ENCODE measurements at regions not wholly inside any gene's neighbourhood (a gene's known extent, or its start where the extent isn't known, plus 50 kb on each side); places are given as distances from the start of the nearest gene placed in this dataset.

DNA sequence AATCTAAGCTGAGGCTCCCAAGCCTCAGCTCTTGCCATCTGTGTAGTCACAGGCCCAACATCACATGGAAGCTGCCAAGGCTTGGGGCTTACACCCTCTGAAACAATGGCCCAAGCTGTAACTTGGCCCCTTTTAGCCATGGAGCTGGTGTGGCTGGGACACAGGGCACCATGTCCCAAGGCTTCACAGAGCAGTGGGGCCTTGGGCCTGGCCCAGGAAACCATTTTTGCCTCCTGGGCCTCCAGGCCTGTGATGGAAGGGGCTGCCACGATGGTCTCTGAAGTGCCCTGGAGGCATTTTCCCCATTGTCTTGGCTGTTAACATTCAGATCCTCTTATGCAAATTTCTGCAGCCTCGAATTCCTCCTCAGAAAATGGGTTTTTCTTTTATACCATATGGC is 952.3 kb upstream of the GOT2 start:
- Histone ChIP-seq H3K9me3 (ENCODE audit: control insufficient read depth in 2 of 2, insufficient read depth in 1 of 2, low read depth in 1 of 2, low read length in 1 of 2) (peaks cover 0 to 12% of the 10 kb centered on the region in 2 donors), H3K27me3 (ENCODE audit: control insufficient read depth in 3 of 3, insufficient read depth in 3 of 3, low read length in 3 of 3) (no peaks in the 10 kb centered on the region), H3K4me1 (ENCODE audit: control insufficient read depth in 3 of 3, insufficient read depth in 2 of 3, low read depth in 1 of 3, low read length in 2 of 3) (no peaks in the 10 kb centered on the region), H3K4me3 (ENCODE audit: low read depth in 1 of 3, low read length in 3 of 3) (no peak overlapping the region), H3K36me3 (ENCODE audit: control insufficient read depth in 3 of 3, insufficient read depth in 2 of 3, low read depth in 1 of 3, low read length in 3 of 3) (no peaks in the 10 kb centered on the region), H3K27ac (ENCODE audit: low read depth in 1 of 3, low read length in 2 of 3) (no peak overlapping the region)
- DNase-seq (no peak), FAIRE-seq (no peak)
- WGBS, 3 donors = 25 to 62% (median 30%) methylated on average over 2 of the region's 2 CpGs

DNA sequence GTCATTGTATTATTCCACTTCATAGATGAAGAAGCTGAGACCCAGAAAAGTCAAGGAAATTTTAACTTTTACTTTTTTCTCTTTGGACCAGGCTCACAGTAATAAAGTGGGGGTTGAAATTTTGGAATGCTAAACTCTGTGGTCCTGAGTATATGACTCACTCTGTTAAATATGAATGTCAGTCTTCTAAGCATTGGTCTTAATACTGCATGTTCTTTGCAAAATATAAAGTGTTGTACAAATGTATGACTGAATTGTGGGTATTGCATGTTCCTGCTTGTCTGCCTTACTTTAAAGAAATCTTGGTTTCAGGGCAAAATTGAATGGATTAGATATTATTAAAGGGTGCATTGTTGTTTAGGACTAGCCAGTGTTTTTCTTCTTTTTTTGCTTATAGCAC is 950.8 kb upstream of the GOT2 start:
- no peak overlapping the region for H3K27ac ChIP-seq (ENCODE audit: low read depth in 1 of 3, low read length in 2 of 3)
- no peaks in the 10 kb centered on the region for H3K4me1 ChIP-seq (ENCODE audit: control insufficient read depth in 3 of 3, insufficient read depth in 2 of 3, low read depth in 1 of 3, low read length in 2 of 3)
- FAIRE-seq (no peak), DNase-seq (no peak)
- H3K4me3 ChIP-seq (ENCODE audit: low read depth in 1 of 3, low read length in 3 of 3) = no peak overlapping the region
- H3K36me3 ChIP-seq (ENCODE audit: control insufficient read depth in 3 of 3, insufficient read depth in 2 of 3, low read depth in 1 of 3, low read length in 3 of 3) = no peaks in the 10 kb centered on the region
- peaks cover 0 to 12% of the 10 kb centered on the region in 2 donors for H3K9me3 ChIP-seq (ENCODE audit: control insufficient read depth in 2 of 2, insufficient read depth in 1 of 2, low read depth in 1 of 2, low read length in 1 of 2)
- no peaks in the 10 kb centered on the region for H3K27me3 ChIP-seq (ENCODE audit: control insufficient read depth in 3 of 3, insufficient read depth in 3 of 3, low read length in 3 of 3)

GRCh38 chr16:59683709-59684108 is 949.6 kb upstream of the GOT2 start:
- Histone ChIP-seq H3K27me3 (ENCODE audit: control insufficient read depth in 3 of 3, insufficient read depth in 3 of 3, low read length in 3 of 3) (no peaks in the 10 kb centered on the region), H3K36me3 (ENCODE audit: control insufficient read depth in 3 of 3, insufficient read depth in 2 of 3, low read depth in 1 of 3, low read length in 3 of 3) (no peaks in the 10 kb centered on the region), H3K4me1 (ENCODE audit: control insufficient read depth in 3 of 3, insufficient read depth in 2 of 3, low read depth in 1 of 3, low read length in 2 of 3) (no peaks in the 10 kb centered on the region), H3K9me3 (ENCODE audit: control insufficient read depth in 2 of 2, insufficient read depth in 1 of 2, low read depth in 1 of 2, low read length in 1 of 2) (peaks cover 0 to 12% of the 10 kb centered on the region in 2 donors), H3K27ac (ENCODE audit: low read depth in 1 of 3, low read length in 2 of 3) (no peak overlapping the region), H3K4me3 (ENCODE audit: low read depth in 1 of 3, low read length in 3 of 3) (no peak overlapping the region)
- no peak for FAIRE-seq
- WGBS, 3 donors = 72 to 85% (median 81%) methylated on average over 1 of the region's 1 CpG
- DNase-seq = no peak

DNA sequence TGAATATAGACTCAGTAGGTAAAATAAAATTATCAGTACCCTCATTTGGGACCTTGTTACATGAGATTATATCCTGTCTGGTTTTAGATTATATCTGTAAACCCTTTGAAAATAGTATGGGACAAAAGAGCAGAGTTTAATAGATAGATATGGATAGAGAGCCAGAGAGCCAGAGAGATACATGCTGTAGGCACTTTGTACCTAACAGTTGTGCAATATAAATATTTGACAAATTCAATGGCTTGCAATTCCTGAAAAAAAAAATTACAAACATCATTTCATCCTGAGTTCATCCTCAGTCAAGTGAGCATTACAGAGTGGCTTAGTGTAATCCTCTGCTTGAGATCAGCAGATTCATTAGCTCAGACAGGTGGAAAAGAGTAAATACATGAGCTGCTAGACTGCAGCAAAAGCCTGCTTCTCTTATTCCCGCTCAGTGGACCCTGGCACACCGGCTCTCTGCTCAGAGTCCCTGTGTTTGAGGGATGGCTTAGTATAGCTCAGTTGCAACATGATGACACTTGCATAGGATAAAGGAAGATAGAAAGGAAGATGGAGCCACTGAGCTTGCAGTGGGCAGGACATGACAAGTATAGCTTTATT is 931.6 kb upstream of the GOT2 start:
- 72 to 84% (median 78%) methylated on average over 2 of the region's 2 CpGs for WGBS, 3 donors
- Histone ChIP-seq H3K4me1 (ENCODE audit: control insufficient read depth in 3 of 3, insufficient read depth in 2 of 3, low read depth in 1 of 3, low read length in 2 of 3) (no peaks in the 10 kb centered on the region), H3K36me3 (ENCODE audit: control insufficient read depth in 3 of 3, insufficient read depth in 2 of 3, low read depth in 1 of 3, low read length in 3 of 3) (no peaks in the 10 kb centered on the region), H3K9me3 (ENCODE audit: control insufficient read depth in 2 of 2, insufficient read depth in 1 of 2, low read depth in 1 of 2, low read length in 1 of 2) (peaks cover 0 to 2% of the 10 kb centered on the region in 2 donors), H3K4me3 (ENCODE audit: low read depth in 1 of 3, low read length in 3 of 3) (no peak overlapping the region), H3K27me3 (ENCODE audit: control insufficient read depth in 3 of 3, insufficient read depth in 3 of 3, low read length in 3 of 3) (no peaks in the 10 kb centered on the region), H3K27ac (ENCODE audit: low read depth in 1 of 3, low read length in 2 of 3) (no peak overlapping the region)
- FAIRE-seq = no peak
- DNase-seq = no peak

- no peaks in the 10 kb centered on the region for H3K27me3 ChIP-seq (ENCODE audit: control insufficient read depth in 3 of 3, insufficient read depth in 3 of 3, low read length in 3 of 3)
- FAIRE-seq (no peak), DNase-seq (no peak)
- H3K4me3 ChIP-seq (ENCODE audit: low read depth in 1 of 3, low read length in 3 of 3) = no peak overlapping the region
- 75 to 81% (median 78%) methylated on average over 3 of the region's 3 CpGs for WGBS, 3 donors
- no peak overlapping the region for H3K27ac ChIP-seq (ENCODE audit: low read depth in 1 of 3, low read length in 2 of 3)
- H3K36me3 ChIP-seq (ENCODE audit: control insufficient read depth in 3 of 3, insufficient read depth in 2 of 3, low read depth in 1 of 3, low read length in 3 of 3) = no peaks in the 10 kb centered on the region
- H3K9me3 ChIP-seq (ENCODE audit: control insufficient read depth in 2 of 2, insufficient read depth in 1 of 2, low read depth in 1 of 2, low read length in 1 of 2) = peaks cover 0 to 2% of the 10 kb centered on the region in 2 donors
- no peaks in the 10 kb centered on the region for H3K4me1 ChIP-seq (ENCODE audit: control insufficient read depth in 3 of 3, insufficient read depth in 2 of 3, low read depth in 1 of 3, low read length in 2 of 3)
Observed at GRCh38 chr16:59658572-59658971, 924.5 kb upstream of the GOT2 start.

- Histone ChIP-seq H3K4me3 (ENCODE audit: low read depth in 1 of 3, low read length in 3 of 3) (no peak overlapping the region), H3K27me3 (ENCODE audit: control insufficient read depth in 3 of 3, insufficient read depth in 3 of 3, low read length in 3 of 3) (no peaks in the 10 kb centered on the region), H3K9me3 (ENCODE audit: control insufficient read depth in 2 of 2, insufficient read depth in 1 of 2, low read depth in 1 of 2, low read length in 1 of 2) (peaks cover 0 to 3% of the 10 kb centered on the region in 2 donors), H3K27ac (ENCODE audit: low read depth in 1 of 3, low read length in 2 of 3) (no peak overlapping the region), H3K4me1 (ENCODE audit: control insufficient read depth in 3 of 3, insufficient read depth in 2 of 3, low read depth in 1 of 3, low read length in 2 of 3) (no peaks in the 10 kb centered on the region), H3K36me3 (ENCODE audit: control insufficient read depth in 3 of 3, insufficient read depth in 2 of 3, low read depth in 1 of 3, low read length in 3 of 3) (no peaks in the 10 kb centered on the region)
- 64 to 79% (median 78%) methylated on average over 2 of the region's 2 CpGs for WGBS, 3 donors
- no peak for DNase-seq
- no peak for FAIRE-seq
Observed at GRCh38 chr16:59655031-59655430, 920.9 kb upstream of the GOT2 start.

DNA sequence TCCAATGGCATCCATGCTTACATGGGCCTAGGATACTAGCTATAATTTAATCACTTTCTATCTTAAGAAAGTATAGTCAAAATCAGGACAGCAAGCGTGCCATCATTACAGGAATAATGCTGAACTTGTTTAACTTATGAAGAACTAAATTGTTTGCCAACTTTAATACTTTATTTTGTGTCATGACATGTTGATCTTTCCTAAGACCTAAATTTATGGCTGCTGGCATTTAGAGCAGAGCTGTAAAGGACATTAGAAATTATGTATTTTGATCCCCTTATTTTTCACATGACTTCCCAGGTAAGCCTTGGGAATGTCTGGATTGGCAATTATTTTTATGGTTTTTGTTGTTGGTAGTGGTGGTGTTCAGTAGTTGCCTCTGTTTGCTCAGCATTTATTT is 920.3 kb upstream of the GOT2 start:
- WGBS, 3 donors = 68 to 81% (median 73%) methylated on average over 1 of the region's 1 CpG
- Histone ChIP-seq H3K4me1 (ENCODE audit: control insufficient read depth in 3 of 3, insufficient read depth in 2 of 3, low read depth in 1 of 3, low read length in 2 of 3) (no peaks in the 10 kb centered on the region), H3K9me3 (ENCODE audit: control insufficient read depth in 2 of 2, insufficient read depth in 1 of 2, low read depth in 1 of 2, low read length in 1 of 2) (peaks cover 0 to 3% of the 10 kb centered on the region in 2 donors), H3K36me3 (ENCODE audit: control insufficient read depth in 3 of 3, insufficient read depth in 2 of 3, low read depth in 1 of 3, low read length in 3 of 3) (no peaks in the 10 kb centered on the region), H3K27ac (ENCODE audit: low read depth in 1 of 3, low read length in 2 of 3) (no peak overlapping the region), H3K27me3 (ENCODE audit: control insufficient read depth in 3 of 3, insufficient read depth in 3 of 3, low read length in 3 of 3) (no peaks in the 10 kb centered on the region), H3K4me3 (ENCODE audit: low read depth in 1 of 3, low read length in 3 of 3) (no peak overlapping the region)
- FAIRE-seq (no peak), DNase-seq (no peak)

GRCh38 chr16:59651662-59652061 is 917.5 kb upstream of the GOT2 start:
- H3K27ac ChIP-seq (ENCODE audit: low read depth in 1 of 3, low read length in 2 of 3) = no peak overlapping the region
- H3K4me3 ChIP-seq (ENCODE audit: low read depth in 1 of 3, low read length in 3 of 3) = no peak overlapping the region
- H3K9me3 ChIP-seq (ENCODE audit: control insufficient read depth in 2 of 2, insufficient read depth in 1 of 2, low read depth in 1 of 2, low read length in 1 of 2) = peaks cover 4 to 5% of the 10 kb centered on the region in 2 donors
- 62 to 82% (median 72%) methylated on average over 1 of the region's 1 CpG for WGBS, 3 donors
- no peak for DNase-seq
- no peaks in the 10 kb centered on the region for H3K4me1 ChIP-seq (ENCODE audit: control insufficient read depth in 3 of 3, insufficient read depth in 2 of 3, low read depth in 1 of 3, low read length in 2 of 3)
- H3K27me3 ChIP-seq (ENCODE audit: control insufficient read depth in 3 of 3, insufficient read depth in 3 of 3, low read length in 3 of 3) = no peaks in the 10 kb centered on the region
- H3K36me3 ChIP-seq (ENCODE audit: control insufficient read depth in 3 of 3, insufficient read depth in 2 of 3, low read depth in 1 of 3, low read length in 3 of 3) = no peaks in the 10 kb centered on the region
- no peak for FAIRE-seq

GRCh38 chr16:59645194-59645593 is 911.1 kb upstream of the GOT2 start:
- Histone ChIP-seq H3K4me3 (ENCODE audit: low read depth in 1 of 3, low read length in 3 of 3) (no peak overlapping the region), H3K27me3 (ENCODE audit: control insufficient read depth in 3 of 3, insufficient read depth in 3 of 3, low read length in 3 of 3) (no peaks in the 10 kb centered on the region), H3K36me3 (ENCODE audit: control insufficient read depth in 3 of 3, insufficient read depth in 2 of 3, low read depth in 1 of 3, low read length in 3 of 3) (no peaks in the 10 kb centered on the region), H3K4me1 (ENCODE audit: control insufficient read depth in 3 of 3, insufficient read depth in 2 of 3, low read depth in 1 of 3, low read length in 2 of 3) (no peaks in the 10 kb centered on the region), H3K9me3 (ENCODE audit: control insufficient read depth in 2 of 2, insufficient read depth in 1 of 2, low read depth in 1 of 2, low read length in 1 of 2) (peaks cover 2 to 4% of the 10 kb centered on the region in 2 donors), H3K27ac (ENCODE audit: low read depth in 1 of 3, low read length in 2 of 3) (no peak overlapping the region)
- DNase-seq = no peak
- no peak for FAIRE-seq

Data from small intestine (tissue), 7 donors.